Ascending aorta (tissue), 2 donors: ENCODE measurements at regions not wholly inside any gene's neighbourhood (a gene's known extent, or its start where the extent isn't known, plus 50 kb on each side); places are given as distances from the start of the nearest gene placed in this dataset.

ENCODE experiments used
- DNase-seq, 2 donors: peaks; one replicate each; pipeline ENCODE4 v3.0.0-alpha.2; 2019; ENCODE audit warnings: low spot score in 2 of 2
- H3K27ac ChIP-seq, 2 donors: fragments of 200-600 bp; sonication (generic); one replicate each; pipeline ENCODE4 v1.5.1; 2016 to 2017; ENCODE audit warnings: mild to moderate bottlenecking in 1 of 2
- H3K27me3 ChIP-seq: fragments of 200-600 bp; sonication (generic); one replicate; pipeline ENCODE4 v1.5.1; 2017
- H3K36me3 ChIP-seq, 2 donors: fragments of 200-600 bp; sonication (generic); one replicate each; pipeline ENCODE4 v1.5.1; 2016
- H3K4me1 ChIP-seq, 2 donors: fragments of 200-600 bp; sonication (generic); one replicate each; pipeline ENCODE4 v1.5.1; 2016 to 2017; ENCODE audit warnings: mild to moderate bottlenecking in 1 of 2
- H3K4me3 ChIP-seq, 2 donors: fragments of 200-600 bp; sonication (generic); one replicate each; pipeline ENCODE4 v1.5.1; 2016 to 2017; ENCODE audit warnings: mild to moderate bottlenecking in 1 of 2
- H3K9me3 ChIP-seq, 2 donors: fragments of 200-600 bp; sonication (generic); one replicate each; pipeline ENCODE4 v1.5.1; 2016
- intact Hi-C: fragments of 100-400 bp; cut with DNase I; formaldehyde crosslinking; loops from one replicate; pipeline ENCODE4 v1.15.1; 2023
- TF ChIP-seq, protein P1 (sequence below), 3 experiments: fragments of 200-600 bp in 2 of 3; fragments of 450-650 bp in 1 of 3; sonication (generic) in 2 of 3; IDR thresholded peaks; one replicate each; pipeline ENCODE4 v1.5.1; 2016 to 2019; ENCODE audit warnings: antibody characterized with exemption in 3 of 3, mild to moderate bottlenecking in 1 of 3, moderate library complexity in 1 of 3

DNA sequence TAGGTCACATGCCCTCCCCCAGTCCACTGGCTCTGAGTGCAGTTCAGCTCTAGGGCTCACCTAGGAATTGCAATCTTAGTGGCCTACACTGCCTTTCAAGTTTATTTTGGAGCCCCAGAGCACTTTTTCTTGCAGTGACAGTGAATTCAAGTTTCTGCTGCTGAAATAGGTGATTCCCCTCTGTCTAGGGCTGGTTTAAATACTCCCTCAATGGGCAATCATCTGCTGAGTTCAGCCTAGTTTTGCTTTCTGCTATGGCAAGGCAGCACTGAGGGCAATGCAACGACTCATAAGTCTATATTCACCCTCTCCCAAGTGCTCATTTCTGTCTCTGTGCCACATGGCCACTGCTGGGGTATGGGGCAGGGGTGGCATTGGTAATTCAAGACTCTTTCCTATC is 472.6 kb upstream of the RGS18 start:
- Histone ChIP-seq H3K36me3 (no peaks in the 10 kb centered on the region), H3K27ac (no peak overlapping the region), H3K27me3 (no peaks in the 10 kb centered on the region), H3K4me1 (no peaks in the 10 kb centered on the region), H3K4me3 (no peak overlapping the region), H3K9me3 (no peaks in the 10 kb centered on the region)
- TF ChIP-seq, protein P1, sequence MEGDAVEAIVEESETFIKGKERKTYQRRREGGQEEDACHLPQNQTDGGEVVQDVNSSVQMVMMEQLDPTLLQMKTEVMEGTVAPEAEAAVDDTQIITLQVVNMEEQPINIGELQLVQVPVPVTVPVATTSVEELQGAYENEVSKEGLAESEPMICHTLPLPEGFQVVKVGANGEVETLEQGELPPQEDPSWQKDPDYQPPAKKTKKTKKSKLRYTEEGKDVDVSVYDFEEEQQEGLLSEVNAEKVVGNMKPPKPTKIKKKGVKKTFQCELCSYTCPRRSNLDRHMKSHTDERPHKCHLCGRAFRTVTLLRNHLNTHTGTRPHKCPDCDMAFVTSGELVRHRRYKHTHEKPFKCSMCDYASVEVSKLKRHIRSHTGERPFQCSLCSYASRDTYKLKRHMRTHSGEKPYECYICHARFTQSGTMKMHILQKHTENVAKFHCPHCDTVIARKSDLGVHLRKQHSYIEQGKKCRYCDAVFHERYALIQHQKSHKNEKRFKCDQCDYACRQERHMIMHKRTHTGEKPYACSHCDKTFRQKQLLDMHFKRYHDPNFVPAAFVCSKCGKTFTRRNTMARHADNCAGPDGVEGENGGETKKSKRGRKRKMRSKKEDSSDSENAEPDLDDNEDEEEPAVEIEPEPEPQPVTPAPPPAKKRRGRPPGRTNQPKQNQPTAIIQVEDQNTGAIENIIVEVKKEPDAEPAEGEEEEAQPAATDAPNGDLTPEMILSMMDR (IDR thresholded peaks at IDR 0.05) = no peak
- intact Hi-C loops = no loop called here
- DNase-seq = no peak

DNA sequence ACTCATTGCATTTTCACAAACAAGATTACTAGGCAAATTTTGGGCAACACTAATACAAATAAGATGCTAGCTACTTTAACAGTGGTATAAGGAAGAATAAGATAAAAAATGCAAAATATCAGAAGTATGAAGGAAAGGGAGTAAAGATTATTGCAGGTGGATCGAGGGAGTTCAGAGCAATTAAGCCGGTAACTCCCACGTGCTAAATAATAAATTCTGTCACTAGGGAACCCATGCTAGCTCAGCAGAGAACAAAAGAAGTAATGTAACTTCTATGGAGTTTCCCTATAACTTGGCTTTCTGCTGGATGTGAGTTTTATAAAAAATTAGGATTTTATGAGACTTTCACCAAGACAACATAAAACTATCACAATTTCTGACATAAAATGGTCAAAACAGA is 470.5 kb upstream of the RGS18 start:
- H3K36me3 ChIP-seq = no peaks in the 10 kb centered on the region
- no peaks in the 10 kb centered on the region for H3K9me3 ChIP-seq
- no peaks in the 10 kb centered on the region for H3K4me1 ChIP-seq
- intact Hi-C loops = no loop called here
- TF ChIP-seq, protein P1 (IDR thresholded peaks at IDR 0.05) = no peak
- H3K27me3 ChIP-seq = no peaks in the 10 kb centered on the region
- no peak for DNase-seq
- H3K27ac ChIP-seq = no peak overlapping the region
- H3K4me3 ChIP-seq = no peak overlapping the region

DNA sequence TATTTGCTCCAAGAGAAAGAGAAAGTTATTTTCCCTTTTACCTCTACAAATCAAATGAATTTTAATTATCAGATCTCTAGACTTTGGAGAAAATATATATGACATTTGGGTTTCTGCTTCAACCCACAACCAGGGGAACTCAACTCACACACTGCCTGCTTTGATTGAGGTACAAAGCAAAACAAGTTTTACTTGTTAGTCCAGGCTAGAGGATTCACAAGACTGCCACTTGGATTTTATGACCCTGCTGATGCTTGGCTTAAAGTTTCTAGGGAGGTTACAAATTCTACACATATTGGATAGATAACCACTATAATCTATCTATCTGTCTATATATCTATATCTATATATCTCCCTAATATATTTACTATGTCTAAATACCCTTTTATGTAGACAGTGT is 467.3 kb upstream of the RGS18 start:
- Histone ChIP-seq H3K27ac (no peak overlapping the region), H3K9me3 (no peaks in the 10 kb centered on the region), H3K4me3 (no peak overlapping the region), H3K36me3 (no peaks in the 10 kb centered on the region), H3K27me3 (no peaks in the 10 kb centered on the region), H3K4me1 (no peaks in the 10 kb centered on the region)
- no peak for DNase-seq
- TF ChIP-seq, protein P1 (IDR thresholded peaks at IDR 0.05) = no peak
- intact Hi-C loops = no loop called here

DNA sequence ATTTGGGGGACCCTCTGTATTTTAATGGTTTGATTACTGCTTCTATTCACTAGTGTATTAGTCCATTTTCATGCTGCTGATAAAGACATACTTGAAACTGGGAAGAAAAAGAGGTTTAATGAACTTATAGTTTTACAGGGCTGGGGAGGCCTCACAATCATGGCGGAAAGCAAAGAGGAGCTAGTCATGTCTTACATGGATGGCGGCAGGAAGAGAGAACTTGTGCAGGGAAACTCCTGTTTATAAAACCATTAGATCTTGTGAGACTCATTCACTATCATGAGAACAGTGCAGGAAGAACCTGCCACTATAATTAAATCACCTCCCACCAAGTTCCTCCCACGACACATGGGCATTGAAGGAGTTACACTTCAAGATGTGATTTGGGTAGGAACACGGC is 464.5 kb upstream of the RGS18 start:
- no peaks in the 10 kb centered on the region for H3K36me3 ChIP-seq
- intact Hi-C loops = no loop called here

DNA sequence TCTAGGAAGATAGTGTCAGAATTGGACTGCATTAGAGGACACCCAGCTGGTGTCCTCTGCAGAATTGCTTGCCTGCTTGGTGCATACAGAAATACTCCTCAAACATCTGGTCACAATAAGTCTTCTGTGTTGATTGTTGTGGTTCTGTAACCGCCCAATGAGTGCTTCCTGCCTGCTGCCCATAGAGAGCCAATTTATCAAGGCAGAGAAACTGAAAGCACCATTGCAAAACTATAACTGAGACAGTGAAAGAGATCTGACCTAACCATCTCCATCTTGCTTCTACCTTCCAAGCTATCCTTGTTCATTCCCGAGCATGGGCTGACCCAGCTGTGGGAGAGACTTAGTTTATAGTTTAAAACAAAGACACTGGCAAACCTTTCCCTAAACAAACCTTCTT is 462.4 kb upstream of the RGS18 start:
- Histone ChIP-seq H3K27ac (no peak overlapping the region), H3K9me3 (no peaks in the 10 kb centered on the region), H3K27me3 (no peaks in the 10 kb centered on the region), H3K4me1 (no peaks in the 10 kb centered on the region), H3K4me3 (no peak overlapping the region), H3K36me3 (no peaks in the 10 kb centered on the region)
- DNase-seq = no peak
- intact Hi-C loops = no loop called here
- TF ChIP-seq, protein P1 (IDR thresholded peaks at IDR 0.05) = no peak

More for the DNA sequence above, 464.5 kb upstream of the RGS18 start:
- Histone ChIP-seq H3K4me1 (no peaks in the 10 kb centered on the region), H3K27me3 (no peaks in the 10 kb centered on the region), H3K4me3 (no peak overlapping the region), H3K27ac (no peak overlapping the region), H3K9me3 (no peaks in the 10 kb centered on the region)
- DNase-seq = no peak
- TF ChIP-seq, protein P1 (IDR thresholded peaks at IDR 0.05) = no peak

DNA sequence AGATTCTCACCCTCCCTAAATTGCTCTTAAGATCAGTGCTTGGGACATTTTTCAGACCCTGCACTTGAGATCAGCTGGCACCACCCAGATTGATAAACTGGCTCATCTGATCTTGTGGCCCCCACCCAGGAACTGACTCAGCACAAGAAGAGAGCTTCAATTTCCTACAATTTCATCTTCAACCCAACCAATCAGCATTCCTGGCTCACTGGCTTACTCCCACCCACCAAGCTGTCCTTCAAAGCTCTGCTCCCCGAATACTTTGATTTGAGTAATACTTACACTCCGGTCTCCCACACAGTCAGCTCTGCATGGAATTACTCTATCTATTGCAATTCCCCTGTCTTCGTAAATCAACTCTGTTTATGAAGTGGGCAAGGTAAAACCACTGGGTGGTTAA is 461.9 kb upstream of the RGS18 start:
- no peaks in the 10 kb centered on the region for H3K36me3 ChIP-seq
- no peaks in the 10 kb centered on the region for H3K4me1 ChIP-seq
- no peaks in the 10 kb centered on the region for H3K27me3 ChIP-seq
- no peak for DNase-seq
- H3K9me3 ChIP-seq = no peaks in the 10 kb centered on the region
- no peak overlapping the region for H3K4me3 ChIP-seq
- no peak overlapping the region for H3K27ac ChIP-seq
- intact Hi-C loops = no loop called here
- TF ChIP-seq, protein P1 (IDR thresholded peaks at IDR 0.05) = no peak
